AG10803 (cell line): ENCODE measurements at regions not wholly inside any gene's neighbourhood (a gene's known extent, or its start where the extent isn't known, plus 50 kb on each side); places are given as distances from the start of the nearest gene placed in this dataset.
"Not testable (repeated sequence)": the region's sequence is repeated elsewhere in the genome, so short reads cannot be mapped to it uniquely, and the experiment has no call there.

ENCODE experiments used
- DNase-seq: peaks from one replicate; pipeline ENCODE4 v3.0.0; 2010; ENCODE audit warnings: low read depth
- H3K4me3 ChIP-seq: 2 replicates; pipeline ENCODE4 v1.5.1; 2011; ENCODE audit warnings: mild to moderate bottlenecking, low read length, control low read depth
- CTCF ChIP-seq: conservative IDR thresholded peaks from 2 replicates; pipeline ENCODE4 v1.5.1; 2011; ENCODE audit warnings: mild to moderate bottlenecking, low read length, control low read depth, inconsistent platforms

GRCh38 chr6:81003894-81004293 lies 748.6 kb downstream of the TENT5A start:
- no peak for DNase-seq
- TF ChIP-seq CTCF, result no peak
- H3K4me3 ChIP-seq, result no peak overlapping the region

- TF ChIP-seq CTCF, result no peak
- no peak overlapping the region for H3K4me3 ChIP-seq
- DNase-seq, result peak; percentile 15
Observed at GRCh38 chr6:81003156-81003555, 749.3 kb downstream of the TENT5A start.

GRCh38 chr6:81002126-81002525 lies 750.4 kb downstream of the TENT5A start:
- H3K4me3 ChIP-seq, result no peak overlapping the region
- TF ChIP-seq CTCF, result no peak
- peak; percentile 6 for DNase-seq

- no peak for TF ChIP-seq CTCF
- H3K4me3 ChIP-seq, result no peak overlapping the region
- peak; percentile 22 for DNase-seq
Observed at GRCh38 chr6:80991316-80991715, 761.2 kb downstream of the TENT5A start.

GRCh38 chr6:80988892-80989291 lies 763.6 kb downstream of the TENT5A start:
- no peak for TF ChIP-seq CTCF
- H3K4me3 ChIP-seq, result no peak overlapping the region
- DNase-seq, result peak; percentile 33

- DNase-seq, result no peak
Observed at GRCh38 chr6:80988286-80988685, 764.2 kb downstream of the TENT5A start.

GRCh38 chr6:80981226-80981625 lies 771.3 kb downstream of the TENT5A start:
- not testable (repeated sequence) for DNase-seq, H3K4me3 ChIP-seq

More at GRCh38 chr6:80988286-80988685, 764.2 kb downstream of the TENT5A start:
- H3K4me3 ChIP-seq, result no peak overlapping the region
- TF ChIP-seq CTCF, result no peak

- DNase-seq, result peak; percentile 1
- H3K4me3 ChIP-seq, result no peak overlapping the region
- no peak for TF ChIP-seq CTCF
Observed at GRCh38 chr6:80976336-80976735, 776.1 kb downstream of the TENT5A start.
